MCF 10A (cell line): ENCODE measurements at regions not wholly inside any gene's neighbourhood (a gene's known extent, or its start where the extent isn't known, plus 50 kb on each side); places are given as distances from the start of the nearest gene placed in this dataset.

Source experiments
- BruUV-seq: library from RNA; stranded (reverse); fragments of 400-500 nt; replicated peaks from 2 replicates; lab custom pipeline; 2021; lab: Mats Ljungman, UMichigan
- CTCF ChIA-PET: fragments of 300-600 bp; sonication (Branson Sonifier 250); formaldehyde crosslinking; extraction: SDS; loops from one replicate; lab custom pipeline; 2021; ENCODE audit warnings: antibody characterized with exemption, inconsistent platforms; lab: Yijun Ruan, JAX
- POLR2A ChIA-PET: fragments of 300-600, 350-650 bp; sonication (Branson Sonifier 250); formaldehyde crosslinking; extraction: SDS; loops from one replicate; lab custom pipeline; 2020; ENCODE audit warnings: antibody characterized with exemption, inconsistent platforms; lab: Yijun Ruan, JAX
- DNase-seq: peaks from one replicate; pipeline ENCODE4 v3.0.0-alpha.2; 2018; ENCODE audit not compliant: unreplicated experiment
- H3K27ac Mint-ChIP-seq: one replicate; pipeline ENCODE4 v1.8.0; 2022; ENCODE audit warnings: mild to moderate bottlenecking, low read depth, mixed read lengths; ENCODE audit not compliant: unreplicated experiment
- H3K27me3 Mint-ChIP-seq: one replicate; pipeline ENCODE4 v1.8.0; 2022; ENCODE audit warnings: mixed read lengths; ENCODE audit not compliant: insufficient read depth, unreplicated experiment
- H3K36me3 Mint-ChIP-seq: one replicate; pipeline ENCODE4 v1.8.0; 2022; ENCODE audit warnings: mild to moderate bottlenecking, moderate library complexity, mixed read lengths; ENCODE audit not compliant: insufficient read depth, unreplicated experiment
- H3K4me1 Mint-ChIP-seq: one replicate; pipeline ENCODE4 v1.8.0; 2022; ENCODE audit warnings: mixed read lengths; ENCODE audit not compliant: insufficient read depth, unreplicated experiment
- H3K4me3 Mint-ChIP-seq: one replicate; pipeline ENCODE4 v1.8.0; 2022; ENCODE audit warnings: mild to moderate bottlenecking, moderate library complexity, mixed read lengths; ENCODE audit not compliant: unreplicated experiment
- H3K9me3 Mint-ChIP-seq: one replicate; pipeline ENCODE4 v1.8.0; 2022; ENCODE audit warnings: mixed read lengths; ENCODE audit not compliant: unreplicated experiment
- intact Hi-C: fragments of 100-400 bp; cut with micrococcal nuclease; formaldehyde crosslinking; loops from 2 replicates; pipeline ENCODE4 v1.14.1; 2022
- TF ChIP-seq, protein P1 (sequence below): fragments of 200-600 bp; IDR thresholded peaks from one replicate; pipeline ENCODE4 v1.8.0; 2022; ENCODE audit warnings: antibody characterized with exemption, mild to moderate bottlenecking; ENCODE audit not compliant: unreplicated experiment

GRCh38 chr2:212619954-212620353 is 81.4 kb upstream of the ERBB4 start:
- H3K36me3 Mint-ChIP-seq, result no peaks in the 10 kb centered on the region
- no peaks in the 10 kb centered on the region for H3K9me3 Mint-ChIP-seq
- H3K4me1 Mint-ChIP-seq, result peaks cover 16% of the 10 kb centered on the region
- TF ChIP-seq, protein P1, sequence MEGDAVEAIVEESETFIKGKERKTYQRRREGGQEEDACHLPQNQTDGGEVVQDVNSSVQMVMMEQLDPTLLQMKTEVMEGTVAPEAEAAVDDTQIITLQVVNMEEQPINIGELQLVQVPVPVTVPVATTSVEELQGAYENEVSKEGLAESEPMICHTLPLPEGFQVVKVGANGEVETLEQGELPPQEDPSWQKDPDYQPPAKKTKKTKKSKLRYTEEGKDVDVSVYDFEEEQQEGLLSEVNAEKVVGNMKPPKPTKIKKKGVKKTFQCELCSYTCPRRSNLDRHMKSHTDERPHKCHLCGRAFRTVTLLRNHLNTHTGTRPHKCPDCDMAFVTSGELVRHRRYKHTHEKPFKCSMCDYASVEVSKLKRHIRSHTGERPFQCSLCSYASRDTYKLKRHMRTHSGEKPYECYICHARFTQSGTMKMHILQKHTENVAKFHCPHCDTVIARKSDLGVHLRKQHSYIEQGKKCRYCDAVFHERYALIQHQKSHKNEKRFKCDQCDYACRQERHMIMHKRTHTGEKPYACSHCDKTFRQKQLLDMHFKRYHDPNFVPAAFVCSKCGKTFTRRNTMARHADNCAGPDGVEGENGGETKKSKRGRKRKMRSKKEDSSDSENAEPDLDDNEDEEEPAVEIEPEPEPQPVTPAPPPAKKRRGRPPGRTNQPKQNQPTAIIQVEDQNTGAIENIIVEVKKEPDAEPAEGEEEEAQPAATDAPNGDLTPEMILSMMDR, result no peak
- H3K4me3 Mint-ChIP-seq, result no peak overlapping the region
- no peaks in the 10 kb centered on the region for H3K27me3 Mint-ChIP-seq
- POLR2A ChIA-PET, result no interaction called here
- DNase-seq, result peak; percentile 79
- intact Hi-C loops, result no loop called here
- CTCF ChIA-PET, result interaction anchor here (1.0 kb wide), 1 partner anchor 10 kb away, joined by 3 read pairs; no protein-coding TSS in a partner anchor
- no peak overlapping the region for H3K27ac Mint-ChIP-seq
- BruUV-seq, result no TSS peak

GRCh38 chr2:212618636-212619035 is 80.0 kb upstream of the ERBB4 start:
- H3K27ac Mint-ChIP-seq, result no peak overlapping the region
- TF ChIP-seq, protein P1, result no peak
- peak; percentile 86 for DNase-seq
- peaks cover 16% of the 10 kb centered on the region for H3K4me1 Mint-ChIP-seq
- no peaks in the 10 kb centered on the region for H3K9me3 Mint-ChIP-seq
- no peak overlapping the region for H3K4me3 Mint-ChIP-seq
- ChIA-PET POLR2A (interaction anchor here (0.7 to 1.3 kb wide), 4 partner anchors 12 to 28 kb away, joined by 3 read pairs; no protein-coding TSS in a partner anchor), CTCF (interaction anchor here (0.6 kb wide), 1 partner anchor 15 kb away, joined by 4 read pairs; no protein-coding TSS in a partner anchor)
- no TSS peak for BruUV-seq
- H3K27me3 Mint-ChIP-seq, result no peaks in the 10 kb centered on the region
- intact Hi-C loops, result no loop called here
- H3K36me3 Mint-ChIP-seq, result no peaks in the 10 kb centered on the region

- Mint-ChIP-seq H3K4me1 (no peaks in the 10 kb centered on the region), H3K27ac (no peak overlapping the region), H3K9me3 (no peaks in the 10 kb centered on the region), H3K36me3 (no peaks in the 10 kb centered on the region), H3K27me3 (no peaks in the 10 kb centered on the region), H3K4me3 (no peak overlapping the region)
- ChIA-PET CTCF (interaction anchor here (0.5 kb wide), 1 partner anchor 23 kb away, joined by 3 read pairs; no protein-coding TSS in a partner anchor), POLR2A (interaction anchor here (0.7 kb wide), 1 partner anchor 28 kb away, joined by 5 read pairs; no protein-coding TSS in a partner anchor)
- TF ChIP-seq, protein P1, result no peak
- DNase-seq, result no peak
- intact Hi-C loops, result no loop called here
- no TSS peak for BruUV-seq
Observed at GRCh38 chr2:212610872-212611425, 72.3 kb upstream of the ERBB4 start.

GRCh38 chr2:212609479-212609878 is 70.9 kb upstream of the ERBB4 start:
- no peak overlapping the region for H3K4me3 Mint-ChIP-seq
- DNase-seq, result no peak
- H3K36me3 Mint-ChIP-seq, result no peaks in the 10 kb centered on the region
- intact Hi-C loops, result no loop called here
- H3K9me3 Mint-ChIP-seq, result no peaks in the 10 kb centered on the region
- ChIA-PET POLR2A (no interaction called here), CTCF (no interaction called here)
- BruUV-seq, result no TSS peak
- TF ChIP-seq, protein P1, result no peak
- no peaks in the 10 kb centered on the region for H3K4me1 Mint-ChIP-seq
- H3K27ac Mint-ChIP-seq, result no peak overlapping the region
- H3K27me3 Mint-ChIP-seq, result no peaks in the 10 kb centered on the region
